ENCODE measurements at regions not wholly inside any gene's neighbourhood (a gene's known extent, or its start where the extent isn't known, plus 50 kb on each side); places are given as distances from the start of the nearest gene placed in this dataset.

GRCh38 chr6:33957131-33957891, 153.5 kb upstream of the MLN start:
- no peak for TF ChIP-seq CTCF (IDR thresholded peaks at IDR 0.05; ENCODE audit: unreplicated experiment)
- H3K4me3 Mint-ChIP-seq (ENCODE audit: unreplicated experiment) = no peak overlapping the region
- peaks cover 17% of the 10 kb centered on the region for H3K4me1 Mint-ChIP-seq (ENCODE audit: unreplicated experiment)
- no peaks in the 10 kb centered on the region for H3K36me3 Mint-ChIP-seq (ENCODE audit: low read depth, unreplicated experiment)
- H3K9me3 Mint-ChIP-seq (ENCODE audit: unreplicated experiment) = no peaks in the 10 kb centered on the region
- no peak for DNase-seq (ENCODE audit: low spot score)
- H3K27ac Mint-ChIP-seq (ENCODE audit: unreplicated experiment) = no peak overlapping the region
- peaks cover 5% of the 10 kb centered on the region for H3K27me3 Mint-ChIP-seq (ENCODE audit: unreplicated experiment)

- Mint-ChIP-seq H3K27ac (ENCODE audit: unreplicated experiment) (no peak overlapping the region), H3K4me1 (ENCODE audit: unreplicated experiment) (peaks cover 14% of the 10 kb centered on the region), H3K9me3 (ENCODE audit: unreplicated experiment) (no peaks in the 10 kb centered on the region), H3K4me3 (ENCODE audit: unreplicated experiment) (no peak overlapping the region), H3K27me3 (ENCODE audit: unreplicated experiment) (peaks cover 5% of the 10 kb centered on the region), H3K36me3 (ENCODE audit: low read depth, unreplicated experiment) (no peaks in the 10 kb centered on the region)
- TF ChIP-seq CTCF (IDR thresholded peaks at IDR 0.05; ENCODE audit: unreplicated experiment) = no peak
- DNase-seq (ENCODE audit: low spot score) = no peak
Measured at GRCh38 chr6:33956206-33956605, 152.4 kb upstream of the MLN start.

- H3K4me3 Mint-ChIP-seq (ENCODE audit: unreplicated experiment) = no peak overlapping the region
- H3K27ac Mint-ChIP-seq (ENCODE audit: unreplicated experiment) = no peak overlapping the region
- peaks cover 5% of the 10 kb centered on the region for H3K27me3 Mint-ChIP-seq (ENCODE audit: unreplicated experiment)
- no peak for DNase-seq (ENCODE audit: low spot score)
- H3K36me3 Mint-ChIP-seq (ENCODE audit: low read depth, unreplicated experiment) = no peaks in the 10 kb centered on the region
- no peak for TF ChIP-seq CTCF (IDR thresholded peaks at IDR 0.05; ENCODE audit: unreplicated experiment)
- H3K9me3 Mint-ChIP-seq (ENCODE audit: unreplicated experiment) = no peaks in the 10 kb centered on the region
- peaks cover 14% of the 10 kb centered on the region for H3K4me1 Mint-ChIP-seq (ENCODE audit: unreplicated experiment)
Measured at GRCh38 chr6:33955566-33955965, 151.8 kb upstream of the MLN start.

GRCh38 chr6:33954453-33954852, 150.7 kb upstream of the MLN start:
- no peak overlapping the region for H3K27ac Mint-ChIP-seq (ENCODE audit: unreplicated experiment)
- H3K9me3 Mint-ChIP-seq (ENCODE audit: unreplicated experiment) = no peaks in the 10 kb centered on the region
- H3K4me3 Mint-ChIP-seq (ENCODE audit: unreplicated experiment) = no peak overlapping the region

More at GRCh38 chr6:33954453-33954852, 150.7 kb upstream of the MLN start:
- DNase-seq (ENCODE audit: low spot score) = no peak
- no peak for TF ChIP-seq CTCF (IDR thresholded peaks at IDR 0.05; ENCODE audit: unreplicated experiment)
- H3K4me1 Mint-ChIP-seq (ENCODE audit: unreplicated experiment) = peaks cover 17% of the 10 kb centered on the region
- peaks cover 9% of the 10 kb centered on the region for H3K27me3 Mint-ChIP-seq (ENCODE audit: unreplicated experiment)
- H3K36me3 Mint-ChIP-seq (ENCODE audit: low read depth, unreplicated experiment) = no peaks in the 10 kb centered on the region

Data from endothelial cell (in vitro differentiated cells).